AG09309 (cell line): ENCODE measurements at regions not wholly inside any gene's neighbourhood (a gene's known extent, or its start where the extent isn't known, plus 50 kb on each side); places are given as distances from the start of the nearest gene placed in this dataset.

ENCODE experiments used
- DNase-seq: peaks from one replicate; pipeline ENCODE4 v3.0.0-alpha.2; 2010; ENCODE audit warnings: low read depth
- H3K4me3 ChIP-seq: 2 replicates; pipeline ENCODE4 v1.5.1; 2011; ENCODE audit warnings: mild to moderate bottlenecking, low read depth, low read length, moderate library complexity; ENCODE audit not compliant: control insufficient read depth
- CTCF ChIP-seq: IDR thresholded peaks from 2 replicates; pipeline ENCODE4 v1.5.1; 2011; ENCODE audit warnings: mild to moderate bottlenecking, low read depth, low read length, inconsistent platforms; ENCODE audit not compliant: insufficient read depth, control insufficient read depth; ENCODE audit errors: missing control alignments

GRCh38 chr7:46175221-46175620 lies 254.1 kb upstream of the IGFBP3 start:
- no peak for TF ChIP-seq CTCF
- DNase-seq: no peak
- H3K4me3 ChIP-seq: no peak overlapping the region

GRCh38 chr7:46174196-46174580 lies 253.1 kb upstream of the IGFBP3 start:
- no peak for TF ChIP-seq CTCF
- no peak overlapping the region for H3K4me3 ChIP-seq
- DNase-seq: no peak

- no peak for TF ChIP-seq CTCF
- H3K4me3 ChIP-seq: no peak overlapping the region
- DNase-seq: no peak
Observed at GRCh38 chr7:46173476-46174195, 252.6 kb upstream of the IGFBP3 start.

GRCh38 chr7:46170792-46171191 lies 249.7 kb upstream of the IGFBP3 start:
- TF ChIP-seq CTCF: no peak
- DNase-seq: no peak
- no peak overlapping the region for H3K4me3 ChIP-seq

- H3K4me3 ChIP-seq: no peak overlapping the region
- no peak for TF ChIP-seq CTCF
- no peak for DNase-seq
Observed at GRCh38 chr7:46170021-46170420, 248.9 kb upstream of the IGFBP3 start.

- no peak for TF ChIP-seq CTCF
- no peak for DNase-seq
Observed at GRCh38 chr7:46169384-46169755, 248.3 kb upstream of the IGFBP3 start.

More at GRCh38 chr7:46169384-46169755, 248.3 kb upstream of the IGFBP3 start:
- no peak overlapping the region for H3K4me3 ChIP-seq
